ENCODE measurements at regions not wholly inside any gene's neighbourhood (a gene's known extent, or its start where the extent isn't known, plus 50 kb on each side); places are given as distances from the start of the nearest gene placed in this dataset.

- no peak overlapping the region for H3K4me3 ChIP-seq (ENCODE audit: low read depth, low read length)
- no peak for TF ChIP-seq CTCF (IDR thresholded peaks at IDR 0.05; ENCODE audit: insufficient read depth, low read depth, low read length)
- DNase-seq (ENCODE audit: low read depth) = no peak
Measured at GRCh38 chr1:182122913-182123260, 61.4 kb upstream of the ZNF648 start.

DNA sequence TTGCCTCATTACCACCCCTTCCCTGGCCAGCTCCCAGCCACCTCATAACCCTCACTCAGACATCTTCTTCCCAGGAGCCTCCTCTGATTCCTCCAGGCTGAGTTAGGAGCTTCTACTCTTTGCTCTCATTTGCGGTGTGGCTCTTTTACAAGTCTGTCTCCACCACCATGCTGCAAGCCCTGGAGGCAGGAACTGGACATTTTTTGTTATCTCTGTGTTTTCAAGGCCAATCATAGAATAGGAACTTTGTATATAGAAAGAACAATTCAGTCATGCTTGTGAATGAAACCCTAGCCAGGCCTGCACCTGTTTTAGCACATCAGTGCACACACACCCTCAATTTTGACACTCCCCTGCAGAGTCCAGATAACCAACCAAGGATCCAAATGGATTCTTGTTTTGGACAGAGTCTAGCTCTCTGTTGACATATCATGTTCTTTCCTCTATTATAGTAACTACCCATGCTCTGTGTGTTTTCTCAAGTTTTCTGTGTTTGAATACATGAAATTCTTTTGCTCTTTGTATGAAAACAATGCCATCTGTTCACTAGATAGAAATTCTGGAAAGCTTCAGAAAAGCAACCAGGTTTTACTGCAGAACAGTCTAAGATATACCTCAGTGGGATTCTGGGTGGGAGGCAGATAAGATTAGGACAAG lies 60.9 kb upstream of the ZNF648 start:
- TF ChIP-seq CTCF (IDR thresholded peaks at IDR 0.05; ENCODE audit: insufficient read depth, low read depth, low read length) = no peak
- H3K4me3 ChIP-seq (ENCODE audit: low read depth, low read length) = no peak overlapping the region
- DNase-seq (ENCODE audit: low read depth) = no peak

DNA sequence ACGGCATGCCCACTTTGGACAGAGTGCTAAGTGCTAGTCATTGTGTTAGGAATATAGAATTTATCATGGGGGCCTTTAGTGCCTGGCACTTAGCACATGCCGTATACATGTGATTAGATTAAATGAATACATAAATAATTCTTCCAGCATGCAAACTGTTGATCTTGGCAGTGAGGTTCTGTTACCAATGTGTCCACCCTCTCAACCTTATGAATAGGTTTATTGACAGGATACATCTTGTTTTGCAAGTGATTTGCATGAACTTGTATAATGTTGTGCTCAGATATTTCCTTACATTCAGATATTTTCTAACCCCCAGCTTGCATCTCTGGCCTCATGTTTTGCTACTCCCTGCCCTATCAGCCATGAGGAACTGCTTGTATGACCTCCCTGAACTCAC lies 60.3 kb upstream of the ZNF648 start:
- DNase-seq (ENCODE audit: low read depth) = no peak
- TF ChIP-seq CTCF (IDR thresholded peaks at IDR 0.05; ENCODE audit: insufficient read depth, low read depth, low read length) = no peak
- H3K4me3 ChIP-seq (ENCODE audit: low read depth, low read length) = no peak overlapping the region

DNA sequence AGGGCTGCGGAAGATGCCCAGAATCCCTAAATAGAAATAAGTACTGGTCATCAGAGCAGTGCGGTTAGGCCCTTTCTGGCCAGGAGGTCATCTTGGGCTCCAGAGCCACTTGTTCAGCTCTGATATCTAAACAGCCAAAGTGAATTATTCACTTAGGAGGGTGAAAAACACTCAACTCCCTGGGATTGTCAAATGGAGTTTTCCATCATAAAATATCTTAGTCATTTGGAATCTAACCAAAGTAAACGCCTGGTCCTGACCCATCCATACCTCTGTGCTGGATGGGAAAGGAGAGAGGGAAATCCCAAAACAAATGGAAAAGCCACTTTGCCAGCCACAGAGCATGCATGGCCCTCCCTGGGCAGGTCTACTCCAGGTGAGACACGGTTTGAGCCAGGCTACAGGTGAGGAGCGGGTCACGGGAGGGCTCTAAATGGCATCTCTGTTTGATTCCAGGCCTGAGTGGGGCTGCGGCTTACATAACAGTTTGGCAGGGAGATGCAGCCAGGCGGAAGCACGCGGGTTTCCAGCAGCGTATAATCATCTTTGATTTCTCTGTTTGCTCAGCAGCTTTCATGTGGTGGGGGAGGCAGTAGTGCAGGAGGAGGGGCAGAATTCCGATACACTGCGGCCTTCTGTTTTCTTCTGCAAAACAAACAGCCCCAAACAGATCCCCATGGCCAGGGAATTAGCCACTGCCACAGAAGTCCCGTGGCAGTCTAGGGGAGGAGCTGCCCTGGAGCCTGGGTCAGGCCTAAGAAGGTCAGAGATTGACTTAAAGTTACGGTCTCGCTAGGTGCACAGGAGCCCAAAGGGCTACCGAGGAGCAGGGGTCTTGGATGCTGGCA lies 59.1 kb upstream of the ZNF648 start:
- no peak overlapping the region for H3K4me3 ChIP-seq (ENCODE audit: low read depth, low read length)
- DNase-seq (ENCODE audit: low read depth) = peak; percentile 14
- no peak for TF ChIP-seq CTCF (IDR thresholded peaks at IDR 0.05; ENCODE audit: insufficient read depth, low read depth, low read length)

GRCh38 chr1:182119631-182120030 lies 58.1 kb upstream of the ZNF648 start:
- no peak for TF ChIP-seq CTCF (IDR thresholded peaks at IDR 0.05; ENCODE audit: insufficient read depth, low read depth, low read length)
- H3K4me3 ChIP-seq (ENCODE audit: low read depth, low read length) = no peak overlapping the region
- no peak for DNase-seq (ENCODE audit: low read depth)

GRCh38 chr1:182118851-182119250 lies 57.3 kb upstream of the ZNF648 start:
- no peak overlapping the region for H3K4me3 ChIP-seq (ENCODE audit: low read depth, low read length)
- TF ChIP-seq CTCF (IDR thresholded peaks at IDR 0.05; ENCODE audit: insufficient read depth, low read depth, low read length) = no peak
- no peak for DNase-seq (ENCODE audit: low read depth)

Data from fibroblast of villous mesenchyme (primary cell).